Renal cortical epithelial cell (primary cell): ENCODE measurements at regions not wholly inside any gene's neighbourhood (a gene's known extent, or its start where the extent isn't known, plus 50 kb on each side); places are given as distances from the start of the nearest gene placed in this dataset.
"Not testable (repeated sequence)": the region's sequence is repeated elsewhere in the genome, so short reads cannot be mapped to it uniquely, and the experiment has no call there.

Experiments used
- DNase-seq: peaks from one replicate; pipeline ENCODE4 v3.0.0-alpha.2; 2011; ENCODE audit warnings: low read depth

DNA sequence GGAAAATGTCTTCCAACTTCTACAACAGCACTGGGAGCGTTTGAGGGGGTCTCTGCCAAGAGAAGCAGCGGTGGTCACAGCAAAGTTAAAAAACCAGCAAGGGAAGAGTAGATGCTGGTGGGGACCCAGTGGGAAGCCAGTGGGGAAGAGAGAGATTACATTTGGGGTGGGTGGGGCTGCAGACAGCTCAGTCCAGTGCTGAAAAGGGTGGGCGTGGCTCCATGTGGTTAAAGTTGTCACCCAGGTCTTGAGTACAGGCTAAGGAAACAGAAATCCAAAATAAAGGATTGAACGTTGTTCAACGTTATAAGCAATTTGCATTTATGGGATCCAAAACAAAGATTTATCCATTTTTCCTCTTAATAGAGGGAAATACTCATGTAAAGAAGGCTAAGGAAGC is 106.3 kb upstream of the LY86 start:
- DNase-seq, result no peak

DNA sequence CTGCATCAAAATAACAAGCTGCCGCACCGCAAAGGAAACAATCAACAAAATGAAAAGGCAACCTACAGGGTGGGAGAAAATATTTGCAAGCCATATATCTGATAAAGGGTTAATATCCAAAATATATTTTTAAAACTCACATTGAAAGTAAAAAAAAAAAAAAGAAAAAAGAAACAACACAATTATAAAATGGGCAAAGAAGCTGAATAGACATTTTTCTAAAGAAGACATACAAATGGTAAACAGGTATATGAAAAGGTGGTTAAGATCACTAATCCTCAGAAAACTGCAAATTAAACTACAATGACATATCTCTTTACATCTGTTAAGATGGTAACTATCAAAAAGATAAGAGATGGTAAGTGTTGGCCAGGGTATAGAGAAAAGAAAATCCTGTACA is 105.4 kb upstream of the LY86 start:
- no peak for DNase-seq

DNA sequence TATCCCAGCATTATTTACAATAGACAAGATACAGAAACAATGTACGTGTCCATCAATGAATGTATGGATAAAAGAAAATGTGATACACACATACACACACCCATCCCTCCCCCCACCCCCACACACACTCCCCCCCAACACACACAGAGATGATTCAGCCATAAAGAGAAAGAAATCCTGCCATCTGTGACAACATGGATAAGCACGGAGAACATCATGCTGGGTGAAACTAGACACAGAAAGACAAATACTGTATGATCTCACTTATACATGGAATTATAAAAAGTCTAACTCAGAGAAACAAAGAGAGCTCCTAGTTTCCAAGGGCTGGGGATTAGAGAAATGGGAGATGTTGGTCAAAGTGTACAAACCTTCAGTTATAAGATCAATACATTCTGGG is 104.8 kb upstream of the LY86 start:
- no peak for DNase-seq

DNA sequence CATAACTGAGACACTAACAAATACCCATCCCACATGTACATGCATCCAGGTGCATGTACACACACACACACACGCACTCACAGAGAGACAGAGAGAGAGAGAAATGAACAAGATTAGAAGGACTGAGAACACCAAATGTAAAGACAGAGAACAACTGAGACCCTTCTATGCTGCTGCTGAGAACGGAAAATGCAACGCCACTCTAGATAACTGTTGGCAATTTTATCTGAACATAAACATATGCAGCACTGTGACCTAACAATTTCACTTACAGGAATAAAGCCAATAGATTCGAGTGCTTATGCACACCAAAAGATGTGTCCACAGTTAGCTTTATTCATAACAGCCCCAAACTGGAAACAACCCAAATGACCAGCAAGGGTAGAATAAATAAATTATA is 103.8 kb upstream of the LY86 start:
- no peak for DNase-seq

DNA sequence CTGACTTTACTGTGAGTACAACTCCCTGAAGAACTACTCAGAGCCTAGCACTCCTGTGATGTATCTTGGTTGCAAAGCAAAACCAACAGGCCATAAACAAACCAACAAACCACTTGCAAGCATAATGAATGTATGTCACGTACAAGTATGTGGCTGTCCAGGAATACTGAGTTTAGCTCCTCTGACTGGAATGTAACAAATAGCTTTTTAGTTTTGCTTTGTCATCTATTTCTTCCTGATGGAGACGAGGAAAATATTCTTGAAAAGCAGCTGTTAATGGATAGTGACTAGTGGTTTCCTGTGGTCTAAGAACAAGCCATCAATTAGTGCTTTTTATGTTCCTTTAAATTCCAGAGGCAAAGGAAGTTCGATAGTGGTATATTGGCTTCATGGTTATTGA is 101.9 kb upstream of the LY86 start:
- peak; percentile 6 for DNase-seq

DNA sequence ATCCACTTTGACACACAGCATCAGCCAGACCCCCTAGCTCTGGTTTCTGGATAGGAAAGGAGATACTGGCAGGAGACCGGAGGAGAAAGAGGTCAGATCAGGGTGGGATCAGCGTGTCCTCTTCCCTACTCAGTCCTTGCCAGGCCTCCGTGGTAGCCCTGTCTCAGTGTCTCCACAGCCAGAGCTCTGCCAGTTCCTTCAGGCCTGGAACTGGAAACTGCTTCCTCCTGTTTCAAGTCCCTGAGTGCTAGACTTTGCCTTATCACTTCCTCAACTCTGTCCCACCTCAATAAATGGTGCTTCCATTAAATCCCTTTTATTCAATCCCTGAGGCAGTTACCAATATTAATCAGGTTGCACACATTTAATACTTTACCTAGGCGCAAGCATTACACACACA is 96.8 kb upstream of the LY86 start:
- no peak for DNase-seq

DNA sequence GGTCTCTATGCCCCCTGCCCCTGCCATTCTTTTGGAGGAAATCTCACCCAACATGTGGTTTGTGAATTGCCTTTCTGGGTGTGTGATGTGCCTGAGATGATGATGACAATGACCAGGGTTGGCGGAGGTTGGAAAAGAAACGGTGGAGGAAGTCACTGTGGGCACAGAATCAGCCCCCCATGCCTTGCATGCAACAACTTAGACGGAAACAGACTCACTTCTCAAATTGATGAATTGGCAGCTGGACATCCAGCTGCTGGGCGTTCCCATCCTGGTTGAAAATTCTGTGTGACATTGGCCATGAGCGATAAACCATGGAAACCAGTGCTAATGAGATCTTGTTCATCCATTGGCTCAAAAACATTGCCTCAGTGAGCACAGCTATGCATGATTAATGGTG is 95.8 kb upstream of the LY86 start:
- DNase-seq, result no peak

DNA sequence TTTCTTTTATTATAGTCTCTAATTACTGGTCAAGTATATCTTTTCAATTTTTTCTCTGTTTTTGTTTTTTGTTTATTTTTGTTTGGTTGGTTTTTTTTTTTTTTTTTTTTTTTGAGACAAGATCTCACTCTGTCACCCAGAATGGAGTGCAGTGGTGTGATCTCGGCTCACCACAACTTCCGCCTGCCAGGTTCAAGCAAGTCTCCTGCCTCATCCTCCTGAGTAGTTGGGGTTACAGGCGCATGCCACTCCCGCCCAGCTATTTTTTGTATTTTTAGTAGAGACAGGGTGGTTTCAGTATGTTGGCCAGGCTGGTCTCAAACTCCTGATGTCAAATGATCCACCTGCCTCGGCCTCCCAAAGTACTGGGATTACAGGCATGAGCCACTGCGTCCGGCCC is 94.4 kb upstream of the LY86 start:
- DNase-seq, result not testable (repeated sequence)

DNA sequence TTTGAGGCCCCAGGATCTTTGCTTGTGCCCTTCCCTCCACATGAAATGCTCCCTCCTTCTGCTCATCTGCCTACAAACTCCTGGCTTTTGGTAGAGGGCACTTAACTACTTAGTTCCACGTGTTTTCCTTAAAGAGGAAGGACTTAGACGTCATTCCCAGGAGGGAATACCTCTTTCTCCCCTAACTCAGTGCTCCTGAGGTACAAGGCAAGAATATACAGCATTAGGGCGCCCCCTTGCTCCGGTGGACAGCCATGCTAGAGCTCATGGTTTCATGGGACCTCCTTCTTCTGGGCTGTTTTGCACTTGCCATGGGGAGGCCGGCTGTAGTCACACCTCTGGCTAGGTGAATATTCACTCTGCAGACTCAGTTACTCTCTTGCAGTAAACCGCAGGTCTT is 93.8 kb upstream of the LY86 start:
- DNase-seq, result peak; percentile 10

DNA sequence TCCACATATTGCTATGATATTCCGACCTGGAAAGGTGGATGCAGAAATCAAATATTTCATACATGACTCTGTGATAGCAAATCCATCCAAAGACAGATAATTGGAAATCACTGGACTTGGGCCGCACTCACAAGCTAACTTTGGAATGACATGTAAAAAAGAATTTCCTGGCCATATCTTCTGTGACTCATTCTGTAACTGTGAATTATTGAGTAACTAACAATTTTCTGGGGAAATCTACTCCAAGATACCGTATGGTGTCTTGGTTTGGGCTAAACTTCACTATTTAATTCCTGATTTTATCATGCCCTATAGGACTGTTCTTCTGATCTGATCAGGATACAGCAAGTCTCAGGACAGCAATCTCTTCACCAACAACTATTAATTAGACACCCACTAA is 92.7 kb upstream of the LY86 start:
- DNase-seq, result no peak

DNA sequence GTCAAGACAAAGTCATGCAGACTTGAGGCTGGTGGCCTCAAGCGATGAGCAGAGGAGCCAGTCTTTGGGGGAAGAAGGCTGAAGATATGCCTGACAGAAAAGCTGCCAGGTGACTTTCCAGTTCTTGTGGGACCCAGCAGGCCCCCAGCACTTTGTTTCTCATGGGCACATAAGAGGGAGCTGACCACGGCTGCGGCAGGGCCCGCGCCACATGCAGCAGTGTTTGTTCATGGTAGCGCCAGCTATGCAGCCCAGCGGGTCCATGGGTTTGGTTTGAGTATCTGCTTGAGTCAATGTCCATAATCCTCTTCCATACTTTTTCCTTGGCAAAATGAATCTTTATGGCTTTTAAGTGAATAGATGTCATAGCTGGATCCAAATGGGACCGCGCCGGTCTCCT is 91.0 kb upstream of the LY86 start:
- no peak for DNase-seq

DNA sequence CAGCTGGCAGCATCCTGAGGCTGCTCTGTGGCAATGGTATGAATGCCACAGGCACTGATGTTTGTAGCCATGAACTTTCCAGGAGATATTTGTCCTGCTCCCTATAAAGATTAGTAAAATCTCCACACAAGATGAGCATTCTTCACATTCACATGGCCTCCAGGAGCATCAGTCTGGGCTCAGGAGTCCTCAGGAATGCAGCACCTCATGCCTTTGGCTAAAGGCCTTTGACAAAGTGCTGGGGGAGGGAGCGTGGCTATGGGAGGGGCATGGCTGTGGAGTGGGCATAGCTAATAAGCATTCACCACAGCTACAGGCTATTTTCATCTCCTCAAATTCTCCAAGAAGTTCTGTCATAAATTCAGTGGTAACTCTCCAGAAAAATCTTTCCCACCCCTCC is 90.5 kb upstream of the LY86 start:
- no peak for DNase-seq

DNA sequence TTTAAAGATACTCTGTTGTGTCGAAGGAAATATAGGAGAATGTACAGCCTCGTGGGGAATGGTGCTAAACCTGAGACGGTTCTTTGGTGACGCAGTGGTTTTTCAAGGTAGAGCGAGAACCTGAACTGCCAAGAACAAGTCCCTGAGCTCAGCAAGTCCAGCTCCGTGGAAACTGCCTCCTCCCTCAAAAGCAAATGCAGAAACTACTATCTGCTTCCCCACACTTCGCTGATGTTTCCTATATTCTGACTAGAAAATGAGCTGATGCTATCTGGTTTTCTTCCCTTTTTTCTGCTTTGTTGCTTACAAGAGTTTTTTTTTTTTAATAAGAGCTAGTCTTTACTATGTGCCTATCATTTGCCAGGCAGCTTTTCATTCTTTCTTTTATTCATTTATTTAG is 85.3 kb upstream of the LY86 start:
- no peak for DNase-seq

DNA sequence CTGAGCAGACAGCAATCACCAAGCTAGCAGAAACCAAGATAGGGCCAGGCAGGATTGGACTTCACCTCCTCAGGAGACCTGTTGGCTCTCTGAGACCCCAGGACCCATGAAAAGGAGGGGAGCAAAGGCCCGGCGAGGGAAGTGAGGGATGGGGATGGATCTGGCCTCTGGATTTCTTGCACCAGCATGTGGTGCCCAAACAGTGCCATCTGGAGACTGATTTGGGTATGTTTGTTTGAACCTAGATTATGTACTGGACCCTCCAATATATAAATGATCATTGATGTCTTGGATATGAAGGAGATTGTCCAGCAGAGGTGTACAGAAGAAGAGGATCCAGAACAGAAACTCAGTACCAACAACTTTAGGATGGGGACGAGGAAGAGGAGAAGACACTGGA is 83.4 kb upstream of the LY86 start:
- no peak for DNase-seq

DNA sequence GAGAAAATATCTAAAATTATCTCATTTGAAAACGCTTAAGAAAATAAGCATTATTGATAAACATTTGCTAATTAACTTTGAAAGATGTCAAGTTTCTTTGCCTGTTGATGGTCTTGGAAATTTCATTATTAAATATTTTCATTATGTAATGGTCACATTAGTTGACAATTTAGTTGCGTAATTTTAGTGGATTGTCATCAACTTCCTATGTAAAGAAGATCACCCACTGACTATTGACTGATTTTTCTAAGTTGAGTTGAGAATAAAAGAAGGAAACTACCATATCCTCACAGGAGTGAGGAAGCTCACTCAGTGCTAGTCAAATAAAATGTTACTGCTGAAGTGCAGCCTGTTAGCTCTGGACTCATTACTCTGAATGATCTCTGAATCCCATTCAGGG is 79.9 kb upstream of the LY86 start:
- DNase-seq, result no peak

DNA sequence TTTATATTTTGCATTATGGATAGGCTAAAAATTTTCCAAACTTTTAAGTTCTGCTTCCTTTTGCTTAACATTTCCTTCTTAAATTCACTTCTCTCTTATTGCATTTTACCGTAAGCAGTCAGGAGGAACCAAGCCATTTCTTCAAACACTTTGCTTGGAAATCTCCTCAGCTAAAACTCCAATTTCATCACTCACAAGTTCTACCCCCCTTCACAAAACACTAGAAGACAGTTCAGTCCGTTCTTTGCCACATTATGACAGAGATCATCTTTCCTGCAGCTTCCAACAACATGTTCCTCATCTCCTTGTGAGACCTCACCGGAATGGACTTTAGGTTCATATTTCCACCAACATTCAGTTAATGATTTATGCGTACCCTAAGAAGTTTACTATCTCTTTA is 79.2 kb upstream of the LY86 start:
- DNase-seq, result no peak

DNA sequence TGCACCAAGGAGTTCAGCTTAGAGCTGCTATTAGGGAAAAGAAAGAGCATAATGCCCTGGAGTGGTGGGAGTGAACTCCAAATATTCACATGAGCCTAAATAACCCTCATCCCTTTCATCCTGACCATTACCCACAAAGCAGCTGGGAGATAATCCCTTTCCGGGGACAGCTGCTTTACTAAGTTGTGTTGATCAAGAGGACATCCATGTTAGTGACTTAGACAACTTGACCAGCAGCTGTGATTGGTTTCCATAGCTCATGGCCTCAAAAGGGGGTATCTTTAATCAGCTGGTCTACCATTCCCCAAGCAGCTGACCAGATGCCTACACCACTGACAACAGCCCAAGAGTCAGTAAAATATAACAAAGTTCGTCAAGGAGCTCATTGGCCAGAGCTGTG is 75.8 kb upstream of the LY86 start:
- no peak for DNase-seq

DNA sequence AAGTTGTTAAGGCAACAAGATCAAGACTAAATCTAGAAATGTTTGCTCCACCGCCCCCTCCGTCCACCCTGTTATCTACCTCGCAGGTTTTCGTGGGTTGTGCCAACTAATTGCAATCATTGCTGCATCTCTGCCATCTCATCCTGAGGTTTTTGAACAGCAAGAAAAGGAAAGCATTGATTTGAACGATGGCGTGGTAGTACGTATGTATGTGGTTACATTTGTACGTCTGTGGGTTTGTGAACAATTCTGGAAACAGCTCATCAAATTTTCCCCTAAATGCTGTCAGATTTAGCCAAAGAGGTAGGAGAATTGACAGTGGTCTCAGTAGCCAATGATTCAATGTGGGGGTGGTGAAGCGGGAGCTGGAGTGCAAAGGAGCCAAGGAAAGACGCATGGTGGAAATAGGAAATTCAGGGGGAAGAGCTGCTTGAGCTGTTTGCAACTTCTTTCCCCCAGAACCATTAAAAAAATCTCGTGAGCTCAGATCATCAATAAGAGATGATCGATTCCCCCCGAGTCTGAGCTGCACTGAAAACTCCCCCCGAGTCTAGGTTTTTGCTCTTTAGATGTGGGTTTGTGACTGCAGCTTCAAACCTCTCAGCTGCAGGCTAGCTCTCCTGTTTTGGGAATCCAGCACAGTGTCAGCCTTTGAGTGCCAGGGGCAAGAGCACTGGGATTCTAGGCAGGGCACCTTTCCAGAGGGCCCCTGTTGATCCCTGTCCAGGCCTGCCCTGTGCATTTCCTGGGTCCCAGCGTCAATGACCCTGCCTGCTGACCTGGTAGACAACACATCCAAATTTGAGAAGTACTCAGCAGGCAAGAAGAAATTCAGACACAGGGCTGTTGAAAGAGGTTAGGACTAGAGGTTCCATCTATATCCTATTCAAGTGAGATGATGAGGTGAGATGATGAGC is 72.6 kb upstream of the LY86 start:
- no peak for DNase-seq

DNA sequence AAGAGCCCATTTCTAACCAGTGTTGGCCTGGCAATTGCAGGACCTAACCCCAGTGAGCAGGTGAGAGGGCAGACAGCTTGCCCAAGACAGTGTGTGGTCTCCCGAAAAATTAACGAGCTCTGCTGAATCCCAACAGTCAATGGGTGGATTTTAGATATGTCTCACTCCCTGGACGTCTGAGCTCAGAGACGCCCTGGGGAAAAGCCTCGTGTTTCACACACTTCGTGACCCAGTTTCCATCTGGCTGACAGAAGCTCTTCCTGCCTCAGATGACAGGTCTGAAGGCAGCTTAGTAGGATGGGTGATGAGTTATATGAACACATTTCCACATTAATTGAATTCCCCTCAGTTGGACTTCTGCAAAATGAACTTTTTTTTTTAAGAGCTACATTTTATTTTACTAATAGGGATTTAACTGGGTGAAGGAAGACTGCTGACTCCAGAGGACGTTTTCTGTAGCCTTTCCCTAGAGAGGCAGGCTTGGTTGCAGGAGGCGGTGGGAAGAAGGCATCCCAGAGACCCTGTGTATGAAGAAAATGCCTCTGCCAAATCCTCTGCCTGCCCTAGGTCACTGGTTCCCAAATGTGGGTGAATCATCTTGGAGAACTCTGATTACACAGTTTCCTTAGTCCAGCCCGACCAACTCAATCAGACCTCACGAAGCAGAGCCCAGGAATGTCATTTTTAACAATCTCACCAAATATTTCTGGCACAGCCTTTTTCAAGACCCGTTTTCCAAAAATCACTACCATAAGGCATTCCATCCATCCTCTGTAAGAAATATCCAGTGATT is 71.7 kb upstream of the LY86 start:
- no peak for DNase-seq

DNA sequence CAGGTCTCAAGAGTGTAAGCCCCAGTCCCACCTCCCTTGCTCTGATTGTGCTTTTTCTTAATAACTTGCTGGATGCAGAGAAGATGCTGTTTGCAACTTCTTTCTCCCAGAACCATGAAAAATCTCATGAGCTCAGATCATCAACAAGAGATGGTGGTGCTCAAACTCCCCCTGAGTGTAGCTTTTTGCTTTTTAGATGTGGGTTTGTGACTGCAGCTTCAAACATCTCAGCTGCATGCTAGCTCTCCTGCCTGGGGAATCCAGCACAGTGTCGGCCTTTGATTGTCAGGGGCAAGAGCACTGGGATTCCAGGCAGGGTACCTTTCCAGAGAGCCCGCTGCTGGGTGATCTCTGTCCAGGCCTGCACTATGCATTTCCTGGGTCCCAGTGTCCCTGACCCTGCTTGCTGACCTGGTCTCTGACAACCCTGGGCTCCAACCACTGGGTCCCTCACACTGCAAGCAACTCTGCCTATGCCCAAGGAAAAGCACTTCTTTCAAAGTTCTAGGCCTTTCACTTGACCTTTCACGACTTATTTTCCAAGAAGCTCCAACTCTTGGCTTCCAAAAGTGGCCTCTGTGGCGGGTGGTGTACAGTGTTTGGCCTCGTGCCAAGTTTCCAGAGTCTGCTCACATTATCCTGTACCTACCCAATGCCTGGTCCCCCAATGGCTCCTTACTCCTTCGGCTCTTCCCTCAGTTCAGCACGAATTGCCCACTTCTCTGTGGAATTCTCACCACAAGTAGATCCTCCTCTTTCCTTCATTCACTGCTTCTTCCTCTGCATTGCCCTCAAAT is 69.7 kb upstream of the LY86 start:
- DNase-seq, result no peak

DNA sequence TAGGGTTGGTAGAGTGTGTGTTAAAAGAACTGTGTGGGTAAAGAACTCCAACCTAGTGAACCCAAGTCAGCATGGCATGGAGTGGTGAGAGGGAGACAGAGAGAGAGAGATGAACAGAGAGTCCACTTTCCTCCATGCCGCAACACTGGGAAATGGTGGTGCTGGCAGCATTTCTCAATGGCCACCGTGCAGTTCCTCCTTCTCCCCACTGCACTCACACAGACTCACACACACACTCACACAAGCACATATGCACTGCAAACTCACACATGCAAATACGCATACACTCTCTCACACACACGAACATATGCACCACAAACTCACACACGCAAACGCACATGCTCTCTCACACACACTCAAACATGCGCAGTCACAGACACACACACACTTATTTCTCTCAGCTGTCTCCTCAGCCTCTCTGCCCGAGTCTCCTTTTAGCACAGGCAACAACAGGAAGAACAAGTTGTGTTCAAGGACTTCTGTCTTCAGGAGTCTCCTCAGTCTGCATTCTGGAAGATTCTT is 66.5 kb upstream of the LY86 start:
- no peak for DNase-seq

DNA sequence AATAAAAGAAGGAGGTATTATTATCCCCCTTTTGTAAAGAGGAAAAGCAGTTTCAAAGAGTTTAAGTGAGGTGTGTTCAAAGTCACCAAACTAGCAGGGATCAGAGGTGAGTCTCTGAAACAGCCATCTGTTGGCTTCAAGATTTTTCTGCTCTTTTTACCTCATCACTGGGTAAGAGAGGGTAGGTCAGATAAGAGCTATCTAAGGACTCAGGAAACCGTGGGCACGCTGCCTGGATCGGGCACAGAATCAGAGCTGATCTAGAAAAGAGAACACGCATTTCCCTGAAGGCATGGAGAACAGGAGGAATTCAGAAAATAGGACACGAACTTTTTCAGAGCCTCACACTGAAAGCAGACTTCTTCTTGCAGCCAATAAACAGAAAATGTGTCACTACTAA is 65.8 kb upstream of the LY86 start:
- no peak for DNase-seq
